IPS-20b (cell line): ENCODE measurements at regions not wholly inside any gene's neighbourhood (a gene's known extent, or its start where the extent isn't known, plus 50 kb on each side); places are given as distances from the start of the nearest gene placed in this dataset.

Experiments
- H3K27ac ChIP-seq: one replicate; pipeline ENCODE4 v1.5.1; 2013; ENCODE audit warnings: low read length
- H3K27me3 ChIP-seq: 2 replicates; pipeline ENCODE4 v1.6.1; 2013; ENCODE audit warnings: mild to moderate bottlenecking, low read length, inconsistent platforms; ENCODE audit not compliant: insufficient read depth
- H3K36me3 ChIP-seq: 2 replicates; pipeline ENCODE4 v1.6.1; 2013; ENCODE audit warnings: low read depth, mild to moderate bottlenecking, inconsistent platforms, low read length, moderate library complexity; ENCODE audit not compliant: insufficient read depth
- H3K4me1 ChIP-seq: 2 replicates; pipeline ENCODE4 v1.6.1; 2013; ENCODE audit warnings: mild to moderate bottlenecking, control low read depth, inconsistent platforms, low read length, moderate library complexity; ENCODE audit not compliant: insufficient read depth
- H3K4me3 ChIP-seq: 2 replicates; pipeline ENCODE4 v1.5.1; 2013; ENCODE audit warnings: mild to moderate bottlenecking, low read length, inconsistent platforms
- H3K9ac ChIP-seq: 2 replicates; pipeline ENCODE4 v1.6.1; 2013; ENCODE audit warnings: low read depth, mild to moderate bottlenecking, inconsistent platforms, low read length, moderate library complexity
- H3K9me3 ChIP-seq: 2 replicates; pipeline ENCODE4 v1.6.1; 2013; ENCODE audit warnings: mild to moderate bottlenecking, low read depth, low read length, inconsistent platforms; ENCODE audit not compliant: insufficient read depth

DNA sequence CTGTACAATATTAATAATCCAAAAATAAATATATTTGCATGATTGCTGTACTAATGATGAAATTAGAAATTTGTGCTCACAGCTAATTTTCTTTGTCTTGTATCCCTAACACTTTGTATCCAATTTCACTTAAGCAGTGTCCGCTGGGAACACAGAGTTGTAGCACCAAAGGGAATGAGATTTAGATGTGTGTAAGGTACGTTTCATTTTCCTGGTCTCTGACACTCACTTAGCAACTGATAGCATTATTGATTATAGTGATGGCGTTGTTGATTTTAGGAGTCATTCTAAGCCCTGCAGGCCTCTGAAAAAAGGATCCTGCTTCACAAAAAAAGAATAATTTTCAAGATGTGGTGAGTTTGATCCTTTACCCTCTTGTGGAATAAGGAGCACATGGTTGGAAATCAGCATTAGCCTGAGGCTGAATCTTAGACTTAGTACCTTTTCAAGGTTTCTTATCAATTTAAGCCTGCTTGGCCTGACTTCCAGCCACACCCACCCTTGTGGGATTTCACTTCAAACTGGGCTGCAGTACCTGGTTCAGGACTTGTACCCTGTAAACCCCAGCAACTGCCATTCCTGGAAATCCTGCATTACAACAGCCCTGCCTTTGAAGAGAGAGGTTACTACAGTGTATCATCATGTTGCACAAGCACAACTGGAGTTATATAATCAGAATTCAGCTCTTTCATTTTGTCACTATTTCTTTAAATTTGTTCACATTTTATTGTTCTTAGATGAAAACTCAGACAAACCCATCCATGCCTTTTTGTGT is 116.2 kb downstream of the RND3 start:
- Histone ChIP-seq H3K9me3 (no peaks in the 10 kb centered on the region; the same call in 1 of the 2 replicates), H3K27me3 (no peaks in the 10 kb centered on the region), H3K4me3 (no peak overlapping the region), H3K9ac (no peak overlapping the region), H3K36me3 (no peaks in the 10 kb centered on the region), H3K27ac (no peak overlapping the region), H3K4me1 (no peaks in the 10 kb centered on the region; the same call in 1 of the 2 replicates)

DNA sequence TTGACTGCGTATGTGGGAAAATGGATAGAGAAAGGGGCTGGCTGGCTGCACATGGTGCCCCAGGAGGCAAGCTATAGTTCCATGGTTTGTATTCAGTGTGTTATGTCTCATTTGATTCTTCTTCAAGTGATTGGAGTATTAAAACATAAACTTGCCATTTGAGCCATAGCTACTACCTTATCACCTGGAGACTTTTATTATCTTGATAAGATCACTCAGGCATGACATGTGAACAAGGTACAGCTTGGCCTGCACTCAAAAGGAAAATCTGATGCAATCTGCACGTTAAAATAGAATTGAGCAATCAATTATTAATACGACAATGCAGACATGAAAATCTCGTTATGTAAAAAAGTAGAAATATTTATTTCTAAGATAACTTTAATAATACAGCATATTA is 116.9 kb downstream of the RND3 start:
- Histone ChIP-seq H3K9ac (no peak overlapping the region), H3K4me1 (no peaks in the 10 kb centered on the region; the same call in 1 of the 2 replicates), H3K9me3 (no peaks in the 10 kb centered on the region; the same call in 1 of the 2 replicates), H3K27me3 (no peaks in the 10 kb centered on the region), H3K27ac (no peak overlapping the region), H3K36me3 (no peaks in the 10 kb centered on the region), H3K4me3 (no peak overlapping the region)

DNA sequence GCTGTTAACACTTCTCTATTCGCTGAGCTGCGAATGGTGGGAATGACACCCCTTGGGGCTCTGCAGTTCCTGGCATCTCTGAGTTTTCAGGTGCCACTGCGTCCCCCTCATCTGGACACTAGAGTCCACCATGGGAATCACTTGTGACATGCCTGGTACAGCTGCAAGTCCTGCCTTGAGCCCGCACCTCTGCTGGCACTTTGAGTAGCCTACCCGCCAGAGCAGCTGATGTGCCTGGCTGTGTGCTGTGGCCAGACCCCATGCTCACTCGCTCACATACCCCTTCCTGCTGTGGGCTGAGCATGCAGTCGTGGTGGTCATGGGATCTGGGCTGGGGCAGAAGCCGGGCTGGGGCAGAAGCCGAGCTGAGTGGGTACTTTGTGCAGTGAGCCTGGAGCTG is 117.6 kb downstream of the RND3 start:
- no peaks in the 10 kb centered on the region; the same call in 1 of the 2 replicates for H3K9me3 ChIP-seq
- H3K9ac ChIP-seq, result no peak overlapping the region
- no peaks in the 10 kb centered on the region for H3K27me3 ChIP-seq
- no peaks in the 10 kb centered on the region; the same call in 1 of the 2 replicates for H3K4me1 ChIP-seq
- H3K4me3 ChIP-seq, result no peak overlapping the region
- no peaks in the 10 kb centered on the region for H3K36me3 ChIP-seq
- H3K27ac ChIP-seq, result no peak overlapping the region

DNA sequence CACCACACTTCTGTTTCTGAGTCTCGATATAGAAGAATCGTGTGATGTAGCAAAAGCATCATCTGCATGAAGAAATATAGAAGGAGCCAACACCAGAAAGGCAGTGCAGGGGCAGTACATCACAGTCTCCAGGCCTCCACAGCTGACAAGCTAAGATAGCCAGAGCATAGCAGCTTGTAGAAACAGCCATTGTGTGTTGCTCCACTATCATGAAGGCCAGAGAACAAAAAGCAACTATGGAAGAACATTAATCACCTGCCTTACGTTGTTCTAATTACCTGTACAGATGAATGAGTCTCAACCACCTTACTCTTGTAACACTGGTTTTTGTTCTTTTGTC is 129.0 kb downstream of the RND3 start:
- H3K27ac ChIP-seq, result no peak overlapping the region
- H3K9ac ChIP-seq, result no peak overlapping the region
- no peaks in the 10 kb centered on the region for H3K9me3 ChIP-seq
- no peak overlapping the region for H3K4me3 ChIP-seq
- no peaks in the 10 kb centered on the region for H3K4me1 ChIP-seq
- no peaks in the 10 kb centered on the region for H3K36me3 ChIP-seq
- no peaks in the 10 kb centered on the region for H3K27me3 ChIP-seq

DNA sequence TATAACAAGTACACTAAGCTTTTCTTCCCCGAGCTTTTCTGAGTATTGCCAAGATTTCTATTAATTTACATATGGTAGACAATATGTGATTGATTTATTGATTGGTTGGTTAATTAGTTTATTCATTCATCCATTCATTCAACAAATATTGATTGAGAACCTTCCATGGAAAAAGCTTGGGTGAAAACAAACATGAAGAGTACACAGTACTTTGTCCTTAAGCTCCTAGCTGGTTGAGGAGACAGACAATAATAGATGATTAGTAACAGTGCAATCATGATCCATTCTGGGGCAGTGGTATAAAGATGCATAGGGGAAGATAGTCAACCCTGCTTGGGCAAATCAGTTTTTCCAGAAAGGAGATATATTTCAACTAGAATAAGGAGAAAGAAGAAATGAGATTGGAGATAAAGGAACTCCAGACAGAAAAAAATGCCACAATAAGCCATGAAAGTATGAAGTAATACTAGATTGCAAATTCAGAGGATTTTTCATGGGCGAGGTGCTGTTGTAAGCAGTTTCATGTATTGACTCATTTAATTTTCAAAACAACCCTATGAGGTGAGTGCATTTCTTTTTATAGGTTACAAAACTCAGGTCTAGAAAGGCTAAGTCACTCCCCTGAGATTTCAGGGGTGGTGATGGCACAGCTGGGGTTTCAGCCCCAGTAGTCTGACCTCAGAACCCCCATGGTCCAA is 129.5 kb downstream of the RND3 start:
- H3K27ac ChIP-seq, result no peak overlapping the region
- no peaks in the 10 kb centered on the region for H3K9me3 ChIP-seq
- no peaks in the 10 kb centered on the region for H3K36me3 ChIP-seq
- no peaks in the 10 kb centered on the region for H3K27me3 ChIP-seq
- H3K4me1 ChIP-seq, result no peaks in the 10 kb centered on the region
- H3K9ac ChIP-seq, result no peak overlapping the region
- no peak overlapping the region for H3K4me3 ChIP-seq

DNA sequence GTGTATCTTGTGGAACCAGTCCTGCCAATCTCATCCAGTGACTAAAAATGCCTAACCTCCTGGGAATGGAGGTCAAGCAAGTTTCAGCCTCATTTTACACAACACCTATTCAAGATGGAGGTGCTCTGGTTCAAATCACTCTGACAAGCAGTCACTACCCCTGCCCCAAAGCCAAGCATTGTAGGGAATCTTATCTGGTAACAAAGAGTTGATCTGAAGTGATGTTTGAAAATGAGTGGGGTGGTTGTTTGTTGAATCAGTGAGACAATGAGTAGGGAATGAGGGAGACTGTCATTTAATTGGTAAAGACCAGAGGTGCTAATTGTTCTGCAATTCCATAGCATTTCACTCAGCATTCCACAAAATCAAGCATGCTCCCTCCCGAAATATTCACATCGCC is 132.0 kb downstream of the RND3 start:
- no peak overlapping the region for H3K4me3 ChIP-seq
- no peaks in the 10 kb centered on the region for H3K27me3 ChIP-seq
- no peaks in the 10 kb centered on the region for H3K9me3 ChIP-seq
- no peaks in the 10 kb centered on the region for H3K36me3 ChIP-seq
- no peak overlapping the region for H3K9ac ChIP-seq
- H3K4me1 ChIP-seq, result no peaks in the 10 kb centered on the region
- no peak overlapping the region for H3K27ac ChIP-seq

GRCh38 chr2:150353376-150353775 is 134.1 kb downstream of the RND3 start:
- H3K36me3 ChIP-seq, result no peaks in the 10 kb centered on the region
- H3K27me3 ChIP-seq, result no peaks in the 10 kb centered on the region
- no peak overlapping the region for H3K9ac ChIP-seq
- H3K27ac ChIP-seq, result no peak overlapping the region
- H3K4me1 ChIP-seq, result no peaks in the 10 kb centered on the region
- H3K4me3 ChIP-seq, result no peak overlapping the region
- no peaks in the 10 kb centered on the region for H3K9me3 ChIP-seq

GRCh38 chr2:150351922-150352321 is 135.5 kb downstream of the RND3 start:
- no peaks in the 10 kb centered on the region for H3K4me1 ChIP-seq
- no peak overlapping the region for H3K9ac ChIP-seq
- no peaks in the 10 kb centered on the region for H3K9me3 ChIP-seq
- H3K36me3 ChIP-seq, result no peaks in the 10 kb centered on the region
- no peaks in the 10 kb centered on the region for H3K27me3 ChIP-seq
- H3K4me3 ChIP-seq, result no peak overlapping the region
- no peak overlapping the region for H3K27ac ChIP-seq

DNA sequence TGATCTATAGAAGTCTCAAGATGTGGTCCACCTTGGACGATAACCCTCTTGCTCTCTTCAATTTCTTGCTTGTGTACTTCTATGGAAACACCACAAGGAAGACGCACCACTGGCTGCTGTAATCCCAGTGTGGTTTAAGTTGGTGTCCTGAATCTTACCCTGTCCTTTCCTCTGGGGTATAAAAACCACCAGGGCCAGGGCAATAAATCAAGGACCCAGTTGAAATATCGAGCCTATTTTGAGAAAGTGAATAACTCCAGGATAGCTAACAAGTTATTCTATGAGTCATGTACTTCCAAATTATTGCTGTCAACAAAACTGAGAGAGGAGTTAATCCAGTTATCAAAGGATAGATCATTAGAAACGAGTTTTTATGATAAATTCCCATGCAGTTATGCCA is 137.0 kb downstream of the RND3 start:
- Histone ChIP-seq H3K9ac (no peak overlapping the region), H3K4me3 (no peak overlapping the region), H3K4me1 (no peaks in the 10 kb centered on the region), H3K27me3 (no peaks in the 10 kb centered on the region), H3K9me3 (no peaks in the 10 kb centered on the region), H3K36me3 (no peaks in the 10 kb centered on the region), H3K27ac (no peak overlapping the region)

- H3K36me3 ChIP-seq, result no peaks in the 10 kb centered on the region
- H3K9me3 ChIP-seq, result no peaks in the 10 kb centered on the region; the same call in 1 of the 2 replicates
- H3K9ac ChIP-seq, result no peak overlapping the region
- H3K4me3 ChIP-seq, result no peak overlapping the region
- no peaks in the 10 kb centered on the region for H3K4me1 ChIP-seq
- H3K27me3 ChIP-seq, result no peaks in the 10 kb centered on the region
- H3K27ac ChIP-seq, result no peak overlapping the region
Measured at GRCh38 chr2:150346806-150347205, 140.7 kb downstream of the RND3 start.

DNA sequence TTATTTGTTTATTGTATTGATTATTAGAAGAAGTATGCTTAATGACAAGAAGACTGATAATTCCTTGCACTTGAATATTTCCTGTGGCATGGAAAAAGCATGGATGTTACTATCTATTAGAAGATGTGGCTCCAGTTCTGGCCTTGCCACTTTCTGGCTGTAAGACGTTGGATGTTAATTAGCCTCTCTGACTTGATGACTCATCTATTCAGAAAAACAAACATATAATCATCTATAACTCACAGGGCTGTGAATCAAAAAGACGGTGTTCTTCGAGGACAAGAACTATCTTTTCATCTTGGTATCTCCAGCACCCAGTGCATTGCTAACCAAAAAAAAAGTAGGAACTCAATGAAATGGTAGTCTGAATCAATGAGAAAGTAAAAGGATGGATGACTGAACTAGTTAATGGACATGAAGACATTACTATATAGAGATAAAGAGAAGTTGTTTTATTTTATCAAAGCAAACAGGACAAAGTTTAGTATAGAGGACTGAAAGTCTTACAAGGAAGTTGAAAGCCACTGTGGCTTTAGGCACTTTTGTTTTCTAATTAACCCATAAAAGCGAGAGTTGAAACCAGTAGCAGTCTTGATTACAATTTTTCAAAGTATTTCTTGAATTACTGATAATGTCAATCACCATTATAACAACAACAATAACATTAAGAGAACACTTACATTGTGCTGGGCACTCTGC is 145.3 kb downstream of the RND3 start:
- Histone ChIP-seq H3K4me1 (no peaks in the 10 kb centered on the region; the same call in 1 of the 2 replicates), H3K4me3 (no peak overlapping the region), H3K36me3 (no peaks in the 10 kb centered on the region), H3K27ac (no peak overlapping the region), H3K9me3 (no peaks in the 10 kb centered on the region; the same call in 1 of the 2 replicates), H3K27me3 (no peaks in the 10 kb centered on the region), H3K9ac (no peak overlapping the region)
